Right forelimb (tissue), 1 donor: ENCODE measurements at regions not wholly inside any gene's neighbourhood (a gene's known extent, or its start where the extent isn't known, plus 50 kb on each side); places are given as distances from the start of the nearest gene placed in this dataset.
A peak's percentile ranks its signal among the peaks of the same experiment; 100 is the strongest.
"Not testable (repeated sequence)": the region's sequence is repeated elsewhere in the genome, so short reads cannot be mapped to it uniquely, and the experiment has no call there.

ENCODE experiments used
- DNase-seq: peaks from one replicate; pipeline ENCODE4 v3.0.0-alpha.2; 2018

- not testable (repeated sequence) for DNase-seq
Observed at GRCh38 chr1:66424530-66424929, 109.4 kb upstream of the SGIP1 start.

GRCh38 chr1:66426239-66426853 is 107.6 kb upstream of the SGIP1 start:
- no peak for DNase-seq

- not testable (repeated sequence) for DNase-seq
Observed at GRCh38 chr1:66430815-66431214, 103.1 kb upstream of the SGIP1 start.

- no peak for DNase-seq
Observed at GRCh38 chr1:66431999-66432398, 102.0 kb upstream of the SGIP1 start.

GRCh38 chr1:66433611-66434010 is 100.3 kb upstream of the SGIP1 start:
- DNase-seq = no peak

- no peak for DNase-seq
Observed at GRCh38 chr1:66434096-66434495, 99.9 kb upstream of the SGIP1 start.

- DNase-seq = no peak
Observed at GRCh38 chr1:66435541-66435940, 98.4 kb upstream of the SGIP1 start.

- DNase-seq = no peak
Observed at GRCh38 chr1:66436378-66437135, 97.4 kb upstream of the SGIP1 start.

GRCh38 chr1:66437136-66437401 is 96.9 kb upstream of the SGIP1 start:
- no peak for DNase-seq

GRCh38 chr1:66438062-66438461 is 95.9 kb upstream of the SGIP1 start:
- no peak for DNase-seq

GRCh38 chr1:66438501-66438900 is 95.5 kb upstream of the SGIP1 start:
- no peak for DNase-seq

GRCh38 chr1:66439031-66439740 is 94.8 kb upstream of the SGIP1 start:
- DNase-seq = no peak

GRCh38 chr1:66443793-66444192 is 90.2 kb upstream of the SGIP1 start:
- no peak for DNase-seq

- no peak for DNase-seq
Observed at GRCh38 chr1:66444438-66445265, 89.3 kb upstream of the SGIP1 start.

- DNase-seq = peak; percentile 55
Observed at GRCh38 chr1:66445492-66446181, 88.3 kb upstream of the SGIP1 start.

- DNase-seq = no peak
Observed at GRCh38 chr1:66446261-66447001, 87.5 kb upstream of the SGIP1 start.

- no peak for DNase-seq
Observed at GRCh38 chr1:66450043-66450514, 83.9 kb upstream of the SGIP1 start.

GRCh38 chr1:66450847-66451246 is 83.1 kb upstream of the SGIP1 start:
- no peak for DNase-seq

GRCh38 chr1:66452162-66452561 is 81.8 kb upstream of the SGIP1 start:
- no peak for DNase-seq

- DNase-seq = no peak
Observed at GRCh38 chr1:66452982-66453381, 81.0 kb upstream of the SGIP1 start.

- DNase-seq = no peak
Observed at GRCh38 chr1:66455446-66455845, 78.5 kb upstream of the SGIP1 start.

GRCh38 chr1:66460776-66461175 is 73.2 kb upstream of the SGIP1 start:
- no peak for DNase-seq
